SK-N-SH (cell line): ENCODE measurements at regions not wholly inside any gene's neighbourhood (a gene's known extent, or its start where the extent isn't known, plus 50 kb on each side); places are given as distances from the start of the nearest gene placed in this dataset.

Experiments used
- CTCF ChIA-PET: fragments of 300-600, 350-600 bp; formaldehyde crosslinking; extraction: SDS; loops from one replicate; lab custom pipeline; 2021; lab: Yijun Ruan, JAX
- POLR2A ChIA-PET: fragments of 350-600 bp; sonication (Branson Sonifier 250); formaldehyde crosslinking; extraction: SDS; loops from one replicate; lab custom pipeline; 2020; ENCODE audit warnings: antibody characterized with exemption, inconsistent platforms; lab: Yijun Ruan, JAX
- DNase-seq: peaks from one replicate; pipeline ENCODE4 v3.0.0; 2012
- H2AFZ ChIP-seq: fragments of 200-600 bp; sonication (generic); 2 replicates; pipeline ENCODE4 v1.8.1; 2016; ENCODE audit warnings: antibody characterized with exemption, mild to moderate bottlenecking, low read depth
- H3F3A ChIP-seq: fragments of 200-600 bp; sonication (generic); replicated peaks from 2 replicates; pipeline ENCODE3; 2016; ENCODE audit warnings: antibody characterized with exemption, mild to moderate bottlenecking; ENCODE audit not compliant: insufficient read depth
- H3K27ac ChIP-seq, 2 experiments: fragments of 200-500 bp in 1 of 2; fragments of 200-600 bp in 1 of 2; sonication (Bioruptor generic) in 1 of 2; sonication (generic), shearing (Covaris generic) in 1 of 2; 2 replicates each; pipeline versions ENCODE4 v1.5.1 to v1.6.1; 2014 to 2016; ENCODE audit warnings: low read depth in 2 of 2, inconsistent platforms in 1 of 2, low read length in 1 of 2, mild to moderate bottlenecking in 1 of 2, mixed read lengths in 1 of 2
- H3K27me3 ChIP-seq: fragments of 200-600 bp; sonication (generic), shearing (Covaris generic); 2 replicates; pipeline ENCODE4 v1.6.1; 2016; ENCODE audit warnings: mixed run types; ENCODE audit not compliant: insufficient read depth
- H3K36me3 ChIP-seq, 2 experiments: fragments of 200-500 bp in 1 of 2; fragments of 200-600 bp in 1 of 2; sonication (Bioruptor generic) in 1 of 2; sonication (generic) in 1 of 2; replicated peaks in 1 of 2; 2 replicates each; pipeline versions ENCODE3 to v1.5.1; 2014 to 2016; ENCODE audit warnings: low read length in 1 of 2, mild to moderate bottlenecking in 1 of 2; ENCODE audit not compliant: insufficient read depth in 2 of 2, control insufficient read depth in 1 of 2
- H3K4me1 ChIP-seq, 2 experiments: fragments of 200-500 bp in 1 of 2; fragments of 200-600 bp in 1 of 2; sonication (Bioruptor generic) in 1 of 2; sonication (generic), shearing (Covaris generic) in 1 of 2; 2 replicates each; pipeline versions ENCODE4 v1.5.1 to v1.6.1; 2014 to 2016; ENCODE audit warnings: low read depth in 1 of 2, low read length in 1 of 2, mixed run types in 1 of 2; ENCODE audit not compliant: insufficient read depth in 2 of 2, control insufficient read depth in 1 of 2
- H3K4me2 ChIP-seq: fragments of 200-600 bp; sonication (generic), shearing (Covaris generic); 2 replicates; pipeline ENCODE4 v1.6.1; 2017; ENCODE audit warnings: mixed run types
- H3K4me3 ChIP-seq, 2 experiments: fragments of 200-500 bp in 1 of 2; fragments of 200-600 bp in 1 of 2; sonication (Bioruptor generic) in 1 of 2; sonication (generic), shearing (Covaris generic) in 1 of 2; 2 replicates each; pipeline versions ENCODE4 v1.5.1 to v1.8.1; 2014 to 2016; ENCODE audit warnings: low read depth in 2 of 2, inconsistent platforms in 1 of 2, low read length in 1 of 2, mild to moderate bottlenecking in 1 of 2, mixed read lengths in 1 of 2, moderate library complexity in 1 of 2
- H3K79me2 ChIP-seq: fragments of 200-600 bp; sonication (generic); 2 replicates; pipeline ENCODE4 v1.8.1; 2017; ENCODE audit warnings: mild to moderate bottlenecking; ENCODE audit not compliant: insufficient read depth
- H3K9ac ChIP-seq: fragments of 200-600 bp; sonication (generic); 2 replicates; pipeline ENCODE4 v1.6.1; 2017; ENCODE audit warnings: mixed run types
- H3K9me2 ChIP-seq: fragments of 200-600 bp; sonication (generic); 2 replicates; pipeline ENCODE4 v1.6.1; 2017; ENCODE audit warnings: mixed run types
- H3K9me3 ChIP-seq: fragments of 200-600 bp; sonication (generic); 2 replicates; pipeline ENCODE4 v1.6.1; 2017; ENCODE audit warnings: mixed run types, mild to moderate bottlenecking, moderate library complexity
- H4K20me1 ChIP-seq: fragments of 200-600 bp; sonication (generic); 2 replicates; pipeline ENCODE4 v1.6.1; 2017; ENCODE audit warnings: mild to moderate bottlenecking, mixed run types; ENCODE audit not compliant: insufficient read depth
- CTCF ChIP-seq: fragments of 200-600 bp; sonication (generic); IDR thresholded peaks from 2 replicates; pipeline ENCODE4 v1.6.1; 2017; ENCODE audit warnings: antibody characterized with exemption, mild to moderate bottlenecking, moderate library complexity
- EP300 ChIP-seq, 2 experiments: IDR thresholded peaks; 2 replicates each; pipeline versions ENCODE4 v1.4.0 to v1.6.1; 2012; ENCODE audit warnings: borderline replicate concordance in 1 of 2, low read depth in 1 of 2, low read length in 1 of 2
- EZH2phosphoT487 ChIP-seq: fragments of 200-600 bp; sonication (generic); IDR thresholded peaks from 2 replicates; pipeline ENCODE4 v1.6.1; 2017; ENCODE audit warnings: low read depth, mixed run types, mild to moderate bottlenecking, antibody characterized with exemption, moderate library complexity, borderline replicate concordance
- FOXM1 ChIP-seq: IDR thresholded peaks from 2 replicates; pipeline ENCODE4 v1.4.0; 2012; ENCODE audit warnings: low read depth, mild to moderate bottlenecking
- GABPA ChIP-seq: IDR thresholded peaks from 2 replicates; pipeline ENCODE4 v1.4.0; 2012; ENCODE audit warnings: low read depth, mild to moderate bottlenecking
- GATA2 ChIP-seq: sonication (generic); formaldehyde crosslinking; IDR thresholded peaks from 2 replicates; pipeline ENCODE4 v1.5.0; 2020; ENCODE audit warnings: mild to moderate bottlenecking, missing genetic modification reagents
- NFIC ChIP-seq: IDR thresholded peaks from 2 replicates; pipeline ENCODE4 v1.4.0; 2012; ENCODE audit warnings: borderline replicate concordance
- PBX3 ChIP-seq: IDR thresholded peaks from 2 replicates; pipeline ENCODE4; 2012
- RAD21 ChIP-seq: IDR thresholded peaks from 2 replicates; pipeline ENCODE4 v1.6.1; 2012; ENCODE audit warnings: mild to moderate bottlenecking, low read length
- RFX5 ChIP-seq: IDR thresholded peaks from 2 replicates; pipeline ENCODE4 v1.6.1; 2012; ENCODE audit warnings: mild to moderate bottlenecking, improper control_type of control experiment, low read length
- SMC3 ChIP-seq: IDR thresholded peaks from 2 replicates; pipeline ENCODE4 v1.6.1; 2012; ENCODE audit warnings: low read depth, low read length, improper control_type of control experiment
- TAF1 ChIP-seq: IDR thresholded peaks from 2 replicates; pipeline ENCODE4 v1.6.1; 2012; ENCODE audit warnings: low read depth, mild to moderate bottlenecking, low read length, moderate library complexity, borderline replicate concordance
- TEAD4 ChIP-seq: IDR thresholded peaks from 2 replicates; pipeline ENCODE4 v1.4.0; 2012; ENCODE audit warnings: mild to moderate bottlenecking, borderline replicate concordance; ENCODE audit not compliant: insufficient read depth
- YY1 ChIP-seq: IDR thresholded peaks from 2 replicates; pipeline ENCODE4 v1.4.0; 2012; ENCODE audit warnings: low read depth, mild to moderate bottlenecking
- WGBS: methylation state at CpG from one replicate; pipeline ENCODE4 v1.1.6; 2017; ENCODE audit warnings: low lambda C conversion rate; 5-methylcytosine and 5-hydroxymethylcytosine counted together

GRCh38 chrX:23548164-23548563, 119.1 kb upstream of the PRDX4 start (continued):
- no peak for TF ChIP-seq RFX5
- TF ChIP-seq TEAD4 = no peak
- no peak for TF ChIP-seq YY1
- no peak for TF ChIP-seq FOXM1

- no peaks in the 10 kb centered on the region for H4K20me1 ChIP-seq
- no peaks in the 10 kb centered on the region for H3K4me1 ChIP-seq
- CTCF ChIA-PET = interaction anchor here (0.7 to 2.2 kb wide), 5 partner anchors 41 to 1567 kb away, joined by 3 to 8 read pairs (median 4); no protein-coding TSS in a partner anchor
- H3K36me3 ChIP-seq = no peaks in the 10 kb centered on the region
- no peak overlapping the region for H3K4me2 ChIP-seq
- H3K9me3 ChIP-seq = no peaks in the 10 kb centered on the region
- peak; percentile 21; the same call in 1 of the 2 replicates for TF ChIP-seq GATA2 (CRISPR knock-in tag)
- no peak for TF ChIP-seq FOXM1
- TF ChIP-seq TAF1 = no peak
- peak in 1 of 2 experiments; percentile 66; a peak in 2 of 4 replicates for TF ChIP-seq EP300 (IDR thresholded peaks at IDR 0.05; ENCODE audit: borderline replicate concordance in 1 of 2, low read depth in 1 of 2, low read length in 1 of 2)
- no peaks in the 10 kb centered on the region for H3K79me2 ChIP-seq
- peak; percentile 13 for DNase-seq
- no peak overlapping the region for H2AFZ ChIP-seq
- H3F3A ChIP-seq = no peaks in the 10 kb centered on the region
- no peaks in the 10 kb centered on the region; the same call in 1 of the 2 replicates for H3K27me3 ChIP-seq
- POLR2A ChIA-PET = no interaction called here
- no peak overlapping the region for H3K27ac ChIP-seq
- H3K9me2 ChIP-seq = no peaks in the 10 kb centered on the region
- no peak overlapping the region for H3K9ac ChIP-seq
- H3K4me3 ChIP-seq = no peak overlapping the region
Observed at GRCh38 chrX:23552303-23552702, 115.0 kb upstream of the PRDX4 start.

GRCh38 chrX:23554304-23554703, 113.0 kb upstream of the PRDX4 start:
- Histone ChIP-seq H4K20me1 (no peaks in the 10 kb centered on the region), H3K4me2 (no peak overlapping the region), H3K9ac (no peak overlapping the region), H3K27me3 (no peaks in the 10 kb centered on the region; the same call in 1 of the 2 replicates), H3F3A (no peaks in the 10 kb centered on the region), H3K36me3 (no peaks in the 10 kb centered on the region), H3K27ac (no peak overlapping the region), H3K4me3 (no peak overlapping the region), H3K4me1 (no peaks in the 10 kb centered on the region), H2AFZ (no peak overlapping the region), H3K9me3 (no peaks in the 10 kb centered on the region), H3K9me2 (no peaks in the 10 kb centered on the region), H3K79me2 (no peaks in the 10 kb centered on the region)
- peak; percentile 10 for DNase-seq
- POLR2A ChIA-PET = no interaction called here
- WGBS = 1% methylated on average over 3 of the region's 3 CpGs
- CTCF ChIA-PET = interaction anchor here (0.7 to 2.2 kb wide), 9 partner anchors 44 to 1473 kb away, joined by 3 to 8 read pairs (median 4); no protein-coding TSS in a partner anchor
- TF ChIP-seq FOXM1 (no peak), PBX3 (no peak), CTCF (peak; percentile 74), GABPA (no peak), NFIC (no peak), RAD21 (peak; percentile 75), EZH2phosphoT487 (no peak), SMC3 (peak; percentile 37)
